Femur (tissue), 1 donor: ENCODE measurements at regions not wholly inside any gene's neighbourhood (a gene's known extent, or its start where the extent isn't known, plus 50 kb on each side); places are given as distances from the start of the nearest gene placed in this dataset.
"Not testable (repeated sequence)": the region's sequence is repeated elsewhere in the genome, so short reads cannot be mapped to it uniquely, and the experiment has no call there.

Source experiments
- DNase-seq: peaks from one replicate; pipeline ENCODE4 v3.0.0-alpha.2; 2017

DNA sequence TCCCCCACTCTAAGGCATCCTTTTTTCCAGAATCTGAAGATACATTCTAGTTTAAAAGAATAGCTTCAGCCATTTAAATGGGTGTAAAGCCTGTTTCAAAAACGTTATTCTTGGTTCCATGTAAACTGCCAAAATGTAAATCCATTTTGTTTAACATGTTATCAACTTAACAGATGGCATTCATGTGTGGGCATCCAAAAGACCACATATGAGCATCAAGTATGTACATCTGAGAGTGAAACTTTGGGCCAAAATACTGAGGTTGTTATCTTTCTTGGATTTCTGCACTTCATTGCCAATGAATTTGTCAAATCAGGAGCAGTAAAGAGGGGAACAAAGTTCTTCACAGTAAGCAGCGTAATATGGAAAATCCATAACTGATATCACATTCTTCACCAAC is 395.4 kb downstream of the ZNF804A start:
- DNase-seq: no peak

DNA sequence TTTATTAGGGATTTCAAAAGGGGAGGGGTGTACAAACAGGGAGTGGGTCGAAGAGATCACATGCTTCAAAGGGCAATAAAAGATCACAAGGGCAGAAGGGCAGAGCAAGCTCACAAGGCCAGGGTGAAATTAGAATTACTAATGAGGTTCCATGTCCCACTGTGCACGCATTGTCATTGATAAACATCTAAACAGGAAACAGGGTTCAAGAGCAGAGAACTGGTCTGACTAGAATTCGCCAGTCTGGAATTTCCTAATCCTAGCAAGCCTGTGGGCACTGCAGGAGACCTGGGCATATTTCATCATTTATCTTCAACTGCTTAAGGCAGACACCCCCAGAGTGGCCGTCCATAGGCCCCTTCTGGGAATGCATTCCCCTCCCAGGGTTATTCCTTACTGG is 408.2 kb downstream of the ZNF804A start:
- DNase-seq: no peak

DNA sequence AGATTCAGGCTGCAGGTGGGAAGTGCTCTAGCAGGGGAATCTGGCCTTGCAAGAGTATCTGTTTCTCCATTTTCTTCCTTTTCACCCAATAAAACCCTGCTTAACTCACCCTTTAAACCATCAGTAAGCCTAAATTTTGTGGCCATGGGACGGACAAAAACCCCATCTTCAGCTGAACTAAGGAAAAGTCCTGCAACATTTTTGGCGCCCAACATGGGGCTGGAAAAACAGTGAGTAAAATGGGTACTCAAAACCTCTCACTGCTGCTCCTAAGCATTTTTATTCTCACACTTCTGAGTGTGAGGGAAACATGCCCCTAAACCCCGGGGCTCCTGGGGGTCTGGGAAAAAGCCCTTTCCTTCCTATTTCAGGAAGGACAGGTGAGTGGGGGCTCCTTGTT is 414.3 kb downstream of the ZNF804A start:
- no peak for DNase-seq

DNA sequence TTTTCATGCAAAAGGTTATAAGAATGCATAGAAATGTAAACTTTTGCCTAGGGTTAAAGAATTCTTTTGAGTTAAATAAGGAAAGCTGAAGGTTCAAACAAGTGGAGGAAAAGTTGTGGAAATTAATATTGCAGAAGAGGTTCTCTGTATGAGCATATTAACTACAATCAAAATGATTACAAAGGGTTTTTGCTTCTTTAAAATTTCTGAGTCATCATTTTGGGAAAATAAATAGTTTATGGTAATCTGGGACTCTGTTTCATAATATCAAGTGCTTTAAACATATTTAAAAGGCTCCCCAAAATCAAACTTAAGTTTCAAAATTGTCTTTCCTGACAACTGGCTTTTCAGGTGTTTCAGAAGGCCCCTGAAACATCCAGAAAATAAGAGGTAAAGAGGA is 415.7 kb downstream of the ZNF804A start:
- no peak for DNase-seq

DNA sequence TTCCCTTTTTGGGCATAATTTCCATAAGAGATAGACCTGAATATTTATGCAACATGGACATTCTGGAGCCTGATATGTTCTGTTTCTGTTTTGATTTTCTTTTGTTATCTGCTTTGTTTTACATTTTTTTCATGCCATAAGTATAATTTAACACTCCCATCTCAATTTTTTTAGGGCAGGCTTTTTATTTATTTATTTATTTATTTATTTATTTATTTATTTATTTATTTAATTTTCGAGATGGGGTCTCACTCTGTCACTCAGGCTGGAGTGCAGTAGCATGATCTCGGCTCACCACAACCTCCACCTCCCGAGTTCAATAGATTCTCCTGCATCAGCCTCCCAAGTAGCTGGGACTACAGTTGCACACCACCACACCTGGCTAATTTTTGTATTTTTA is 427.6 kb downstream of the ZNF804A start:
- DNase-seq: not testable (repeated sequence)

DNA sequence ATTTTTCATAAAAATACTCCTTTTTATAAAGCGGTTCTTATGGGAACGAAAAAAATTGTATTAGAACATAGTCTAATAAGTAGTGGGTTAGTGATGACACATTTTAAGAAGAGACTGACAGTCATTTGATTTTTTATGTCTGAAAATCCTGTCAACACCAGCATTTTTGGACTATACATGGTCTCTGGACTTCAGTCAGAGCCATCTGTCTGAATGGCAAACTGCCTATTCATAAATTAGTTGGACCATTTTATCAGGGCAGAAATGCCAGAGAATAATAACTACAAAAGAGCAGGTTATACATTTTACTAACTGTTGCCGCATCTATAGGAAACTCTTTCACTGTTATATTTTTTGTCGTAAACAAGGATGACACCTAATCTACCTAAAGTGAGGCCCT is 437.6 kb downstream of the ZNF804A start:
- DNase-seq: no peak

DNA sequence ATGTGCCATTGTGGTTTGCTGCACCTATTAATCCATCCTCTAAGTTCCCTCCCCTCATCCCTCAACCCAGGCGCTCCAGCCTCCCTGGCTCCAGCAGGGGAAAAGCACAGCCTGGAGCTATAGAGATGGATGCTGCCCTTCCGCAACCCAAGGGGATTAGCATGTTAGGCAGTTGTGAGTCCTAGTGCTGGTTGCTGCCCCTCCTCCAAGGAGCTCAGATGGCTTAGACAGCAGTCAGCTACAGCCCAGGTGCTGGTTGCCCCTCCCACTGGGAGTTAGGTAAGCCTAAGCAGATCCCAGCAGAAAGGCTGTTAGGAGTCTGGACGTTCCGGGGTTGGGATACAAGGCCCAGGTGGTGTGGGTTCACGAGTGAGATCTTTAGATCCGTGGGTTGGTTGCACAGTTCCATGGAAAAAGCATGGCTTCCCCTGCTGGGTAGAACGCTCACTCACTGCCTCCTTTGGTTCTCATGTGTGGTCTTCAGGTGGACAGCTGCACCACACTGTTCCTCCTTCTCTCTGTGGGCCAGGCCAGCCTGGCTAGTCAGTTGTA is 446.1 kb downstream of the ZNF804A start:
- DNase-seq: no peak

DNA sequence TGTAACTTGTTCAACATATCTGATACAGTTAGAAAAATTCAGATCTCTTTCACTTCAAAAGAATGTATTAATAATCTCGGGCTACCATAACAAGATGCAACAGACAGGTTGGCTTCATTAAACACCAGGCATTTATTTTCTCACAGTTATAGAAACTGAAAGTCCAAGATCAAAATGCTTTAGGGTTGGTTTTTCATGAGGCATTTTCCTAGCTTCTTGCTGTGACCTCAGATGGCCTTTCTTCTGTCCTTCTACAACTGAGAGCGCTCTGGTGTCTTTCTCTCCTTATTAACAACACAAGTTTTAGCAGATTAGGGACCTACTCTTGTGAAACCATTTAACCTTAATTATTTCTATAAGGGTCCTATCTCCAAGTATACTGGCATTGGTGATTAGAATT is 452.5 kb downstream of the ZNF804A start:
- no peak for DNase-seq

DNA sequence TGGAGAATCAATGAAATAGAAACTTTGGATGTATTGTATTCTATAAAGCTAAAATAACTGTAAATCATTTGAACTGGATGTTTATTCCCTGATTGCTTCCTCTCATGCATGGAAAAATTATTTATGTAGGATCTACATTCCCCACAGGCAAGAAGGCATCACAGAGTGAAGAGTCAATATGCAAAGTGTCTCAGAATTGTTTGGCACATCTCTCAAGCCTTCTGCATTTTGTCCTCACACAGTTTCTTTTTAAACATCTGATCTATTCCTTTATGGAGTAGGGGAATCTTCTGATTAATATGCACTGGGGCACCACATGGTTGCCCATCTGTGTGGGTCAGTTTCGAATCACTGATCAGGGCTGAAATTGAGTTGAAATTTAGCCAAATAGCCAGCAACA is 465.4 kb downstream of the ZNF804A start:
- no peak for DNase-seq

DNA sequence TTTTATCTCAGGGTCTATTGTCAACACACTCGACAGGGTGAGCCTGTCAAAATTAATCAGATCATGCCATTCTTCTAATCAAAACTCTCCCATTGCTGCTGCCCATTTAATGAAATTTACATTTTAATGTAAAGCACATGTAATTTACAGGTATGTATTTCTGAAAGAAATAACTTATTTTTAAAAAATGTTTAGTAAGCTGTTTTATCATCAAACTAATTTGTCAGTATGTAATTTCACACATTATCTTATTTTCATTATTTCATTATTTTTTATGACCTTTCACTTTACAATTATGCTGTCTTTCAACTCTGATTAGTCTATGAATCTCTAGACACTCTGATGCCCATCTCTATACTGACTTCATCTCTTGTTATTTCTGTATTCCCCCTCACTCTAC is 467.8 kb downstream of the ZNF804A start:
- DNase-seq: no peak

DNA sequence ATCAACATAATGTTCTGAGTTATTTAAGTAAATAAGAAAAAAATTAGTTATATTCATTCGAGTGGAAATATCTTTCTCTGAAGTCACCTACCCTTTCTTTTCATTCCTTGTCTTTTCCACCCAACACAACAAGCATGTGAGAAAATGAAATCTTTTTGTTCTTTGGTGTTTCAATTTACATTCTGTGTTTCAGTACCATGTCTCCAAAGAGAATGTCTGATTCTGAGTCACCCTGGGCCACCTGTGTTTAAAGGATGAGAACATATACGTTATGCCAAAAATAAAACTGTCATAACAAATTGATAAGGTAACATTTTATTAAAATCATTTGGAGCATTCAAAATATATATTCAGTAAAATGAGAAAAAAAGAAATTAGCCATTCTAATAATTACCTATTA is 470.8 kb downstream of the ZNF804A start:
- DNase-seq: no peak

DNA sequence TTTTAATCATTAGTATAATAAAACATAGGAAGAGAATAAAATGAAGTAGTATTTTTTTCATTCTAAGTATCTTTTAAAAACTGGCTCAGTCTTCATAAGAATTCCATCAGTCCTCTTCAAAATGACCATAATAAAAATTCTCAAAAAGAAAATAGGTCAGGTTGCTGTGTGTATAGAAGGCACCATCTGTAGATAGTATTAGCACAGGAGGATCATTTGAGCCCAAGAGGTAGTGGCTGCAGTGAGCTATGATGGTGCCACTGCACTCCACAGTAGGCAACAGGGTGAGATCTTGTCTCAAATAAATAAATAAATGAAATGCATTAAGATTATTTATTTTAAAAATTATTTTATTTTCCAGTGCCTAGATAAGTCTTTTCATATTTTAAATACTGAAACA is 475.8 kb downstream of the ZNF804A start:
- no peak for DNase-seq

DNA sequence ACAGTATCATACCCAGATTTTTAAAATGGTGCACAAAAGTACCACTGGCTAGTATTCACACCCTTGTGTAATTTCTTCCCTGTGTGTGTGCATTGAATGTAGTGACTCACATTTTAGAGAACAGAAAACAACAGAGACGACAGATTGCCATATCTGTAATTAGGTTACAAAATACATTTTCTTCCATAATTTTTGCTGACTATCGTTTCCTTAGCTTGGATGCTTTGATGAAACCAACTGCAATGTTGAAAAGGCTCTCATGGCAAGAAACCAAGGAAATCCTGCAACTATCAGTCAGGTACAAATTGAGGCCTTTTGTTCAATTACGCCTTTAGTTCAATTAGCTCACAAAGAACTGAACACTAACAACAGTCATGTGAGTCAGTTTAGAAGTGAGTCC is 484.4 kb downstream of the ZNF804A start:
- no peak for DNase-seq

DNA sequence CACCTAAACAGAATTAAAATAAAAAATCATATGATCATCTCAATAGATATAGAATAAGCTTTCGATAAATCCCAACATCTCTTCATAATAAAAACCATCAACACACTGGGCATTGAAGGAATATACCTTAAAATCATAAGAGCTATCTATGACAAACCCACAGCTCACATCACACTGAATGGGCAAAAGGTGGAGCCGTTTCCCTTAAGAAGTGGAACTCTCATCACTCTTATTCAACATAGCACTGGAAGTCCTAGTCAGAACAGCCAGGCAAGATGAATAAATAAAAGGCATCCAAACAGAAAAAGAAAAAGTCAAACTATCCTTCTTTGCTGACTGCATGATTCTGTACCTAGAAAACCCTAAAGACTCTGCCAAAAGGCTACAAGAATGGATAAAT is 510.3 kb downstream of the ZNF804A start:
- DNase-seq: no peak

DNA sequence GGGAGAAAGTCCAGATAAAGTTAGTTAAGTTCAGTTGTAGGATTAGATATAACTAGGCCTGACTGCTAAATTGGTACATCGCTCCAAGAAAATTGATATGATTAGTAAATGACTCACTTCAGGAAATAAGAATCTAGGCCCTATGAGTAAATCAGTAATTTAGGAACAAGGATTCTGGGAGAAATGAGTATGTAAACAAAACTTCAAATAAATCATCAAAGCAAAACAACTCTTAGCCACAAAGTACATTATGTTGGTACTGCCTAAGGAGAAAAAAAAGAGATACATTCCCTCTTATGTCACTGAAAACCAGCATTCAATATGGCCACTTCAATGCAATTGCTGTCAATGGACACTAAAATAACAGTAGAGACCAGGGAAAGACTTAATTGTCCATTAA is 529.1 kb downstream of the ZNF804A start:
- DNase-seq: no peak

DNA sequence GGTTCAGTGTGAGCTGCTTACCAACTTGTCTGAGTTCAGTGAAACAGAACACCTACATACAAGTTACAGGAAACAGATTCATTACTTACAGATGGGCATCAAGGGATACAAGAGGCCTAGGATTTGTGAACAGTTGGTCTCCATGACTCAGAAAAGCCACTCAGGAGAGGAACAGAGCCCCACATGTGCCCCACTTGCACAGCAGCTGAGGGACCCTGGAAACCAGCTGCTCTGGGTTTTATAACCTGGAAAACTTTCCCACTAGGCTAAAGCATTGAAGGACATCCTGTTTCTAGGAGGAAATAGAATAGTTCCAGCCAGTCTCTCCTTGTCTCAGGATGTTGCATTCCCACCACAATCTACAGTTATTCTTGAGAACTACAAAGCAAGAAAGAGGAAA is 530.0 kb downstream of the ZNF804A start:
- no peak for DNase-seq

DNA sequence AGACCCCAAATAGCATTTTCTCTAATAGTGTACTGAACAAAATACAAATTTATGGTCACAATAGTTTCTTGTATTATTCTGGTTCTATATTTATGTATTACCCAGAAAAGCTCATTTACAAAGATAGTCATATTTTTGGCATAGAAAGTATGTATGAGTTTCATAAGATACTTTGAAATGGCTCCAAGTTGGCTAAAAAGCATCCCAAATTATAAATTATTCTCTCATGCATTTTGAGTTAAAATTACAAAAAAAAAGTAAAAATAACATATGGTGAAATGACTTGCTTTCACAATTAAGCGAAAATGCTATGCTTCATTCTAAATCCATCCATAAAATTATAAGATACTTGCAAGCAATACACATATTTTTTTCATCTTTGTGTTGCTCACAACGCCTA is 530.7 kb downstream of the ZNF804A start:
- no peak for DNase-seq

DNA sequence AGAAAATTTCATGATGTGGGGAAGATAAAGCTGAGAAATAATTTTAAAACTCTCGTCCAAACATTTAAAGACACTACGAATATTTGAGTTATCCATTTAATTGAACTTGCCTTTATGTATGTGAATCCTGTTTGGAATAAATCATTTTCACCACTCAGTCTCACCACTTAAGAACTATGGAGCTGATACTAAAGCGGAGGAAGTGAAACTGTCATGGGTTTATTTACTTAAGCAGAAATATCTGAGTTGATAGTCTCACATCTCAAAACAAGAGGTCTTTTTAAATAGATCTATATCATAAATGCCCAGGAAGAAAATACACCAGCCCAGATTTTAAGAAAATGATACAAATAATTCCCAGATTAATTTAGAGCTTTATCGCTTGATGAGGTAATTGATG is 532.4 kb downstream of the ZNF804A start:
- DNase-seq: no peak

DNA sequence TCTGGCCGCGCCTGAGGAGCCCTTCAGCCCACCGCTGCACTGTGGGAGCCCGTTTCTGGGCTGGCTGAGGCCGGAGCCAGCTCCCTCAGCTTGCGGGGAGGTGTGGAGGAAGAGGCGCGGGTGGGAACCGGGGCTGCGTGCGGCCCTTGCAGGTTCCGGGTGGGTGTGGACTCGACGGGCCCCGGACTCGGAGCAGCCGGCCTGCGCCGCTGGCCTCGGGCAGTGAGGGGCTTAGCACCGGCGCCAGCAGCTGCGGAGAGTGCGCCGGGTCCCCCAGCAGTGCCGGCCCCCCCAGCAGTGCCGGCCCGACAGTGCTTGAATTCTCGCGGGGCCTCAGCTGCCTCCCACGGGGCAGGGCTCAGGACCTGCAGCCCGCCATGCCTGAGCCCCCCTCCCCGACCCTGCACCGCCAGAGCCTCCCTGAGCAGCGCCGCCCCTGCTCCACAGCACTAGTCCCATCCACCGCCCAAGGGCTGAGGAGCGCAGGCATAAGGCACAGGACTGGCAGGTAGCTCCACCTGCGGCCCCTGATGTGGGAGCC is 534.2 kb downstream of the ZNF804A start:
- DNase-seq: no peak

DNA sequence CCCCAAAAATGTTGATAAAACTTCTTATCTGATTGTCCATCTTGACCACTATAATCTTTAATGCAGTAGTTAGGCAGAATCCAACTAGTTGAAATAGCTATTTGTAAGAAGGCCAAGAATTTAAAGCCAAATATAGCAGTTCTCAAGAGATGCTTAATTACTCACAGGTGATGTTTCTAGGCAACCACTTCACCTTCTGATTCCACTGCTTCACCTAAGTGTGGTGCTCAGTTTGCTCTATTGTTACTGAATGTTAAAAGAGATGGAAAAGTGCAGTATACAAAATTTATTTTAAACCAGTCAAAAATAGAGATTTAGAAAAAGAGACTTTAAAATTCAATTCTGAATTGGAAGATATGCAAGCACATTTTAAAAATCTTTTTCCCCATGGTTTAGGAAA is 539.4 kb downstream of the ZNF804A start:
- DNase-seq: no peak

DNA sequence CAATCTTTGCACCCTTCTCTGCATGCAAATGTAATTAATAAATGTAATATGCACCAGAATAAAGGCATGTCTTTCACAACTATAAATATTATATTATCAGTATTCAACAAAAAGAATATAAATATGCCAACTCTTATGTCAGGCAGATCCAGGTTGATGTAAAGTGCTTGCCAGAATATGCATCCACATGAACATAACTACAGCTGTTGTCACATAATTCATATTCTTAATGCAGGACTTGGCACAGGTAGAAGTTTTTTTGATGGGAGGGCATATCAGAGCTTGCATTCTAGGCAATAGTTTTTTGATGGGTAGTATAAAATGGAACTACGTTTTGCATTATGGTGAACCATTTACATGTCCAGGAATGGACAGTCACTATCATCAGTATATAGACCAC is 544.3 kb downstream of the ZNF804A start:
- no peak for DNase-seq

DNA sequence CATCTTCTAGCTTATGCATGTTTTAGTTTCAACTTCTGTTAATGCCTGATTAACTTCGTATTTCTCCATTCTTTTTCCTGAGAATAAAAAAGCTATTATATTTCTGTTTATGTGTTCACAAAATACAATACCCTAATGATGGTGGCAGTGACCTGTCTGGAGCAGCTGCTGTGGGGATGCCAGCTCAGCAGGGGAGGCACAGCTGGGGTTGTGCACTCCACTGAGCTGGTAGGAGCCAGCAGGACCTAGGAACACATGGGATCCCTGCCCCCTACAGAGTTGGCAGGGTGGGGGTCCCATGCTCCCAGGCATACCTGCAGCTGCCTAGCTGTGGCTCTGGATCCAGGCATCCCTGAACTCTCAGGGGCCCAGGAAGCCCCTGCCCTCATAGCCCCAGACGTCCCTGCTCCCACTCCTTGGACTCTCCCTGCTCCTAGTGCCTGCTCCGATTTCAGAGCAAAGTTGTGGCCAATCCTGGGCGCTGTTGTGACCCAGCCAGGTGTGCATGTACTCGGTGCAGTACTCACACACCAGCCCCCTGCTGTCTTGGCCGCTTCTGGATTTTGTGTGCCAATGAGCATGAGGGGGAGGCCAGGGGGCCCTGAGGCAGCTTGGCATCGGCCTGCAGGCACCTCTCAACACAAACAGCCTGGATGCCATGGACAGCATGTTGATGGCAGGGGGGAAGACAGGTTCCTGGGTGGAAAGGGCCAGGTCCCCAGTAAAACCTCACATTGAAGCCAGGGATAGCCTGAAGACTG is 546.0 kb downstream of the ZNF804A start:
- DNase-seq: no peak

DNA sequence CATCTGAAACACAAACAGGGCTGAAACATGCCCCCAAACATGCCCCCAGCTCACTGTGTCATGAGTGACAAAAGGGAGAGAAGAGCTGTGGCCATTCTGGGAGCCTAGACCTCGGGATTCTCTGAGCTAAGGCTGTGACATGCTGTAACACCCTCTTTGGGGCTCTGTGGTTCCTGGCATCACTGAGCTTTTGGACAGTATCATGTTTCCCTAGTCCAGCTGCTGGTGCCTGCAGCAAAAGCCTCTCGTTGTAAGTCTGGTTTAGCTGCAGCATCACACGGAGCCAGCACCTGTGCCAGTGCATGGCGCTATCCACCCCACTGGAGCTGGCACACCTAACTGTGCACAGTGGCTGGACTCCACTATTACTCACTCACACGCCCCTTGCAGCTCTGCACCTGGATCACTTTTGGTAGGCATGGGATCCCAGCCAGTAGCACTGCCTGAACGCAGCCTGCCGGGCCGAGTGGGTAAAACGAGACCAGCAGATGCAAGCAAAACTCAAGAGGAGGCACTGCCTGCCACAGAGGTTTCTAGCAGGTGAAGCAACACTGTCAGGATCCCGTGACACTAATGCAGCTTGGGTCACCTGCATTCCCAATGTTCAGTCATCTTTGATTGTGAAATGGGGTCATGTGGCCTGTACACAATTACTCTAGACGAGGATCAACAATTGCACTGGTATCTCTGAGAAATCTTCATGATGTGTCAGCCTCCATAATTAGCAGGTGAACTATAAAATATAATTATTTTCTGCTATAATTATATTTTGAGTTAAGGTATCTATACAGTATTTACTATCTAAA is 547.2 kb downstream of the ZNF804A start:
- DNase-seq: no peak

DNA sequence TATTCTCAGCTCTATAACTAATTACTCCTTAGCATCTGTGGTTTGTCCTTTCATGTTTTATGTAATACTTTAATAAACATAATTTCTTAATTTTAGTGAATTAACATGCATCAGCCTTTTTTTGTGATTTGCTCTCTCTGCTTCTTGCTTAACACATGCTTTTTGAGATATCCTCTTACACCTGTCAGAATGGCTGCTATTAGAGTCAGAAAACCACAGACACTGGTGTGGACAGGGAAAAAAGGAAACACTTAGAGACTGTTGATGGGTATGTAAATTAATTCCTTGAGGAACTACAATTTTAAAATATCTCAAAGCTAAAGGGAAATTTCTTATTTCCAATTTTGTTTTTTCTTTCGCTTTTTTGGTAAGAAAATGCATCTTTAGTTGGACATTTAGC is 549.0 kb downstream of the ZNF804A start:
- no peak for DNase-seq
